ENCODE measurements at regions not wholly inside any gene's neighbourhood (a gene's known extent, or its start where the extent isn't known, plus 50 kb on each side); places are given as distances from the start of the nearest gene placed in this dataset.

- no peak for TF ChIP-seq MAX (IDR thresholded peaks at IDR 0.05)
- TF ChIP-seq USF1 (IDR thresholded peaks at IDR 0.05) = no peak
- TF ChIP-seq TEAD4 (IDR thresholded peaks at IDR 0.05) = no peak
- no peak for TF ChIP-seq TAF1 (IDR thresholded peaks at IDR 0.05; ENCODE audit: low read depth)
- TF ChIP-seq TCF12 (IDR thresholded peaks at IDR 0.05; ENCODE audit: low read depth) = no peak
- no peak for TF ChIP-seq NFIC (IDR thresholded peaks at IDR 0.05)
- TF ChIP-seq EGR1 (IDR thresholded peaks at IDR 0.05) = no peak
Measured at GRCh38 chr18:47602273-47602897, 328.1 kb downstream of the SMAD2 start.

GRCh38 chr18:47601581-47602272 lies 328.7 kb downstream of the SMAD2 start:
- TF ChIP-seq FOXM1 (IDR thresholded peaks at IDR 0.05; ENCODE audit: borderline replicate concordance, low read depth) (no peak), CEBPB (IDR thresholded peaks at IDR 0.05) (no peak), YY1 (IDR thresholded peaks at IDR 0.05; ENCODE audit: low read depth) (no peak), MAX (IDR thresholded peaks at IDR 0.05) (no peak), TCF12 (IDR thresholded peaks at IDR 0.05; ENCODE audit: low read depth) (no peak), USF1 (IDR thresholded peaks at IDR 0.05) (no peak), EP300 (IDR thresholded peaks at IDR 0.05; ENCODE audit: borderline replicate concordance) (no peak), TEAD4 (IDR thresholded peaks at IDR 0.05) (no peak)

GRCh38 chr18:47595831-47596501 lies 334.5 kb downstream of the SMAD2 start:
- peak; percentile 53 for TF ChIP-seq RAD21 (IDR thresholded peaks at IDR 0.05; ENCODE audit: low read depth)
- TF ChIP-seq EGR1 (IDR thresholded peaks at IDR 0.05) = no peak
- TF ChIP-seq YY1 (IDR thresholded peaks at IDR 0.05; ENCODE audit: low read depth) = no peak

GRCh38 chr18:47594621-47595086 lies 335.8 kb downstream of the SMAD2 start:
- TF ChIP-seq FOXM1 (IDR thresholded peaks at IDR 0.05; ENCODE audit: borderline replicate concordance, low read depth) (no peak), CEBPB (IDR thresholded peaks at IDR 0.05) (no peak)

GRCh38 chr18:47593744-47594472 lies 336.6 kb downstream of the SMAD2 start:
- TF ChIP-seq CREB1 (IDR thresholded peaks at IDR 0.05; ENCODE audit: low read depth) (no peak), REST (IDR thresholded peaks at IDR 0.05; ENCODE audit: low read depth) (no peak), EGR1 (IDR thresholded peaks at IDR 0.05) (no peak), RAD21 (IDR thresholded peaks at IDR 0.05; ENCODE audit: low read depth) (no peak)

GRCh38 chr18:47591429-47591828 lies 339.0 kb downstream of the SMAD2 start:
- TF ChIP-seq ZBTB7A (IDR thresholded peaks at IDR 0.05; ENCODE audit: low read depth) = no peak
- no peak for TF ChIP-seq MAX (IDR thresholded peaks at IDR 0.05)

GRCh38 chr18:47587587-47587986 lies 336.1 kb upstream of the SKOR2 start:
- TF ChIP-seq USF1 (IDR thresholded peaks at IDR 0.05) (no peak), ZBTB7A (IDR thresholded peaks at IDR 0.05; ENCODE audit: low read depth) (no peak), TEAD4 (IDR thresholded peaks at IDR 0.05) (no peak), TCF12 (IDR thresholded peaks at IDR 0.05; ENCODE audit: low read depth) (no peak), REST (IDR thresholded peaks at IDR 0.05; ENCODE audit: low read depth) (no peak), FOXM1 (IDR thresholded peaks at IDR 0.05; ENCODE audit: borderline replicate concordance, low read depth) (no peak), CREB1 (IDR thresholded peaks at IDR 0.05; ENCODE audit: low read depth) (no peak), TAF1 (IDR thresholded peaks at IDR 0.05; ENCODE audit: low read depth) (no peak), MAX (IDR thresholded peaks at IDR 0.05) (no peak), CEBPB (IDR thresholded peaks at IDR 0.05) (no peak), YY1 (IDR thresholded peaks at IDR 0.05; ENCODE audit: low read depth) (no peak), RAD21 (IDR thresholded peaks at IDR 0.05; ENCODE audit: low read depth) (no peak), NFIC (IDR thresholded peaks at IDR 0.05) (no peak)
